GM18508 (cell line): ENCODE measurements at regions not wholly inside any gene's neighbourhood (a gene's known extent, or its start where the extent isn't known, plus 50 kb on each side); places are given as distances from the start of the nearest gene placed in this dataset.

Experiments
- ATAC-seq: cut with Tn5 transposase; IDR thresholded peaks from one replicate; pipeline ENCODE4 v1.9.1; 2021; ENCODE audit warnings: moderate number of reproducible peaks; ENCODE audit not compliant: insufficient read depth, unreplicated experiment

DNA sequence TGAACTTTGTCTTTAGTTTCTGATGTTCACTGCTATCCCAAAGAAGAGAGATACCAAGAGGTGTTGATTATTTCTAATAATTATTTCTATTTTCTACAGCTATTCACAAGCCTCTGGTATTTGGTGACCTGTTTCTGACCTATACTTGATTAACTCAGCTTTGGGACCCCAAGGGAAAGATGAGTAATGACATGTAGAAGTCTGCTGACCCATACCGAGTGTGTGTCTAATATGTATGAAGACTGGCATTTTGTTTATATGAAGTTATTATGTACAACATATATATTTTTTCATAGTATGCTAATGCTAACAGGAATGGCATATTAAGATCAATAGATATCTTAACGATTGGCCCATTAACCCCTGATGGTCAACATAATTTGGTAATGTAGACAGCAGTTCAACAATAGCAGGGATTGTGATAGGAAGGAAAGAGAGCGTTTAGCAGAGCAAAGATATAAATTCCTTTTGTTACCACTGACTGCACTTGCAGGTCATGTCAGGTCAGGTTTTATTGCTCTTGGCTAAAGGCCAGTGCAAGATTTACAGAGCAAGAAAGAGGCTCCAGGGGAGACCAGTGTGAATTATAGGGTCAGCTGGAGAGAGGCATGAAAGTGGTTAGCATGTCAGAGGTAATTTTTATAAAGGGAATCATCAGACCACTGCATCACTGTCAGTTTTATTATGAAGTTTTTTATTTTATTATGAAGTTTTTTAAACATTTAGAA lies 94.7 kb upstream of the DIPK2B start:
- no peak for ATAC-seq

DNA sequence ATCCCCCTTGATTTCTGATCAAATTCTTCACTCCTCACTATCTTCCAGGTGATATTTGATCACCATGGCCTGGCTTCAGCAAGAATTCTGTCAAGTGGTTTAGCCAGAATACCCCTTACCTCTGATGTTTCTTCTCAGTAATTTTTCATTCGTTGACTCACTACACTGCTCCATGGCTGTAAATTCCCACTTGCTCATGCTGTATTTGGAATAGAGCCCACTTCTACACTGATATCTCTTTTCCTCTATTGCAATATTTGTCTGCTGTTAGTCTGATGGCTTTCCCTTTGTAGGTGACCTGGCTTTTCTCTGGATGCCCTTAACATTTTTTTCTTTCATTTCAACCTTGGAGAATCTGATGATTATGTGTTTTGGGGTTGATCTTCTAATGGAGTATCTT lies 73.9 kb upstream of the DIPK2B start:
- no peak for ATAC-seq

DNA sequence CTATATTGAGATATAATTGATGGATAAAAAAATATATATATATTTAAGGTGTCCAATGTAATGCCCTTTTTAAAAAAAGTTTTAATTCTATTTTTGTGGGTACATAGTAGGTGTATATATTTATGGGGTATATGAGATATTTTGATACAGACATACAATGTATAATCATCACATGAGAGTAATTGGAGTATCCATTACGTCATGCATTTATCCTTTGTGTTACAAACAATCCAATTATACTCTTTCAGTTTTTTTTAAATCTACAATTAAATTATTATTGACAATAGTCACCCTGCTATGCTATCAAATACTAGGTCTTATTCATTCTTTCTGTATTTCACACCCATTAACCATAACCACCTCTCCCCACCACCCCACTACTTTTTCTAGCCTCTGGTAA lies 66.3 kb upstream of the DIPK2B start:
- ATAC-seq, result no peak

GRCh38 chrX:45266456-45266855 lies 65.8 kb upstream of the DIPK2B start:
- no peak for ATAC-seq

DNA sequence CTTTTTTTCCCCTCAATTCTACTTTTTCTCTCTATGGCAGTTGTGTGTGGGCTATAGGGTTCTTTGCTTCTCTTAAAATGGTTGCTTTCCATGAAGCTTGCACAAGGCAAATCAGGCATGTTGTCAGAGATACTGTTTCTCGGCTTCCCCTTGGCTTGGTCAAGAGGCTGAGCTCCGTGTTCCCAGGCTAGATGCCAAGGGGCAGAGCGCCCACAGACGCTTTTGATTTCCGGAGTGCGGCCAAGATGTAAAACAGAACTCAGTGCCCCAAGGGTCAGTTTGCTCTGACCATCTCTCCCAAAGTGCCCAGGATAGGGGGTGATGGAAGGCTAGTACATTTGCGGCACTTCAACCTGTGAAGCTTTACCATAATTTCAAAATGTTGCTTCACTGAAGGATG lies 64.2 kb upstream of the DIPK2B start:
- no peak for ATAC-seq

GRCh38 chrX:45261471-45261870 lies 60.8 kb upstream of the DIPK2B start:
- no peak for ATAC-seq

DNA sequence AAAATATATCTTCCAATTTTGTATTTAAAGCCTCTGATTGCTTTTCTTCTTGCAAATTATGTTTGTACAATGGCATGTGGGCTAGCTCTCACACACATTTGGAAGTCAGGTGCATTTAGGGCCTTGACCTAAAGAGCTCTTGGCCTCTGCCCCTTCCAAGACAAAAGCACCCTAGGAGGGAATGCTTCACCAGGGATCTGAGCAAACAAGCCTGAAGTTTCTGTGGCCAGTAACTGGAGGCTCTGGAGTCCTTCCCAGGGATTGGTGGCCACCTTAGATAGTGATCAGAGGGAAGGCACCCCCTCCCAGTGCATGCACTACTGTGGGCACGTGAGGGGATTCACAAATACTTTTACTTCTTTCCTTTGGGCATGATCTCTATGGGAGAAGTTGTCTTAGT lies 60.3 kb upstream of the DIPK2B start:
- ATAC-seq, result no peak

DNA sequence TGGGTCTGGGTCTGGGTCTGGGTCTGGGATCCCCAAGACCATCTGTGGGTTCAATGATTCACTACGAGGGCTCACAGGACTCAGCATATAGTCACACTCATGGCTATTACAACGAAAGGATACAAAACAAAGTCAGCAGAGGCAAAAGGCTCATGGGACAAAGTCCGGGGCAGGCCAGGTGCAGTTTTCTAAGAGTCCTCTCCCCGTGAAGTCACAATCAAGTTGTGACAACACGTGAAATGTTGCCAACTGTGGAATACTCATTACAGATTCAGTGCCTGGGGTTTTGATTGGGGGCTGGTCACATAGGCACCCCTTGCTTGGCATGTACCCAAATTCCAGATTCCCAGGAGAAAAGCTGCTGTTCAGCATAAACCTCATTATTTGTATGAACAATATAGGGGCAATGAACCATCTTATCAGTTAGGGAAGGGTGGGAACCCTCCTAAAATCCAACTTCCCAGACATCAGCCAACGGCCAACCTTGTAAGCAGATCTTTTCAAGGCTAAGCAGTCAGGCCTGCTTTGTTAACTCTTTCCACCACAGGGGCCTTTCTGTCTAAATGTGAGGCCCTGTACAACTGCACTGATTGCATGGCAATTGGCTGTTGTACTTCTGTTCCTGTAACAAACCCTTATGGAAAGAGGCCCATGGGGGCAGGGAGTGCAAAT lies 58.2 kb upstream of the DIPK2B start:
- ATAC-seq, result no peak
